DMS153 (cell line): ENCODE measurements at regions not wholly inside any gene's neighbourhood (a gene's known extent, or its start where the extent isn't known, plus 50 kb on each side); places are given as distances from the start of the nearest gene placed in this dataset.
A peak's percentile ranks its signal among the peaks of the same experiment; 100 is the strongest.
"Not testable (repeated sequence)": the region's sequence is repeated elsewhere in the genome, so short reads cannot be mapped to it uniquely, and the experiment has no call there.

Experiments used
- DNase-seq: peaks from one replicate; lab custom pipeline; 2025; lab: John Stamatoyannopoulos, UW

GRCh38 chr4:26175006-26175786 lies 145.6 kb upstream of the RBPJ start:
- DNase-seq, result no peak

- no peak for DNase-seq
Measured at GRCh38 chr4:26175905-26176470, 144.8 kb upstream of the RBPJ start.

- DNase-seq, result no peak
Measured at GRCh38 chr4:26176598-26177149, 144.1 kb upstream of the RBPJ start.

GRCh38 chr4:26178854-26179253 lies 142.0 kb upstream of the RBPJ start:
- DNase-seq, result no peak

GRCh38 chr4:26179316-26179760 lies 141.5 kb upstream of the RBPJ start:
- DNase-seq, result no peak

- DNase-seq, result no peak
Measured at GRCh38 chr4:26181616-26182015, 139.2 kb upstream of the RBPJ start.

GRCh38 chr4:26183017-26183416 lies 137.8 kb upstream of the RBPJ start:
- DNase-seq, result no peak

- DNase-seq, result no peak
Measured at GRCh38 chr4:26185436-26185835, 135.4 kb upstream of the RBPJ start.

GRCh38 chr4:26191353-26191752 lies 129.5 kb upstream of the RBPJ start:
- DNase-seq, result no peak

- no peak for DNase-seq
Measured at GRCh38 chr4:26192899-26193869, 127.6 kb upstream of the RBPJ start.

- DNase-seq, result no peak
Measured at GRCh38 chr4:26194764-26195163, 126.0 kb upstream of the RBPJ start.

GRCh38 chr4:26196567-26196966 lies 124.2 kb upstream of the RBPJ start:
- no peak for DNase-seq

- DNase-seq, result no peak
Measured at GRCh38 chr4:26197018-26197779, 123.6 kb upstream of the RBPJ start.

- not testable (repeated sequence) for DNase-seq
Measured at GRCh38 chr4:26198931-26199330, 121.9 kb upstream of the RBPJ start.

GRCh38 chr4:26199596-26199995 lies 121.2 kb upstream of the RBPJ start:
- DNase-seq, result no peak

GRCh38 chr4:26201120-26201519 lies 119.7 kb upstream of the RBPJ start:
- no peak for DNase-seq

GRCh38 chr4:26204249-26204825 lies 116.5 kb upstream of the RBPJ start:
- no peak for DNase-seq

- no peak for DNase-seq
Measured at GRCh38 chr4:26204911-26205370, 115.9 kb upstream of the RBPJ start.

GRCh38 chr4:26206339-26206738 lies 114.5 kb upstream of the RBPJ start:
- no peak for DNase-seq

- peak; percentile 71 for DNase-seq
Measured at GRCh38 chr4:26206999-26207398, 113.8 kb upstream of the RBPJ start.

- no peak for DNase-seq
Measured at GRCh38 chr4:26207631-26208030, 113.2 kb upstream of the RBPJ start.
